LNCAP (cell line): ENCODE measurements at regions not wholly inside any gene's neighbourhood (a gene's known extent, or its start where the extent isn't known, plus 50 kb on each side); places are given as distances from the start of the nearest gene placed in this dataset.

Experiments used
- TF ChIP-seq, protein P1 (sequence below): fragments of 450-650 bp; IDR thresholded peaks from 2 replicates; pipeline ENCODE4 v1.5.1; 2017; ENCODE audit warnings: mild to moderate bottlenecking

DNA sequence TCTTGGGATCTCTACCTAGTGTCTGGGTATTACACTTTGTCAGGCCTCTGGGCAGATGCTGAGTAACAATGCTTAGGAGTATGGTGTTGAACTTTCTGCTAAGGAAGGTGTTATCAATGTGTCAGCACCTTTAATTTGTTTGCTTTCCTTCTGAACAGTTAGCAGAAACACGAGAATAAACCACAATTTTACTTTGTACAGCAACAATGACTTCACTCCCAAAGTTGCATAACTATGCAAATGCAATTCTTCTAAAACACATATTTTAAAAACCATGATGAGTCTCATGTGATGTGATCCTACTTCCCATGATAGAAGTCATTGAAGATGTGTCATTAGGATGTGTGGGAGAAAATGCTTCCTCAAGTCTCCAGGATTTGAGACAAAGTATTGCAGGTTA, 155.0 kb downstream of the POSTN start:
- TF ChIP-seq, protein P1, sequence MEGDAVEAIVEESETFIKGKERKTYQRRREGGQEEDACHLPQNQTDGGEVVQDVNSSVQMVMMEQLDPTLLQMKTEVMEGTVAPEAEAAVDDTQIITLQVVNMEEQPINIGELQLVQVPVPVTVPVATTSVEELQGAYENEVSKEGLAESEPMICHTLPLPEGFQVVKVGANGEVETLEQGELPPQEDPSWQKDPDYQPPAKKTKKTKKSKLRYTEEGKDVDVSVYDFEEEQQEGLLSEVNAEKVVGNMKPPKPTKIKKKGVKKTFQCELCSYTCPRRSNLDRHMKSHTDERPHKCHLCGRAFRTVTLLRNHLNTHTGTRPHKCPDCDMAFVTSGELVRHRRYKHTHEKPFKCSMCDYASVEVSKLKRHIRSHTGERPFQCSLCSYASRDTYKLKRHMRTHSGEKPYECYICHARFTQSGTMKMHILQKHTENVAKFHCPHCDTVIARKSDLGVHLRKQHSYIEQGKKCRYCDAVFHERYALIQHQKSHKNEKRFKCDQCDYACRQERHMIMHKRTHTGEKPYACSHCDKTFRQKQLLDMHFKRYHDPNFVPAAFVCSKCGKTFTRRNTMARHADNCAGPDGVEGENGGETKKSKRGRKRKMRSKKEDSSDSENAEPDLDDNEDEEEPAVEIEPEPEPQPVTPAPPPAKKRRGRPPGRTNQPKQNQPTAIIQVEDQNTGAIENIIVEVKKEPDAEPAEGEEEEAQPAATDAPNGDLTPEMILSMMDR: no peak

DNA sequence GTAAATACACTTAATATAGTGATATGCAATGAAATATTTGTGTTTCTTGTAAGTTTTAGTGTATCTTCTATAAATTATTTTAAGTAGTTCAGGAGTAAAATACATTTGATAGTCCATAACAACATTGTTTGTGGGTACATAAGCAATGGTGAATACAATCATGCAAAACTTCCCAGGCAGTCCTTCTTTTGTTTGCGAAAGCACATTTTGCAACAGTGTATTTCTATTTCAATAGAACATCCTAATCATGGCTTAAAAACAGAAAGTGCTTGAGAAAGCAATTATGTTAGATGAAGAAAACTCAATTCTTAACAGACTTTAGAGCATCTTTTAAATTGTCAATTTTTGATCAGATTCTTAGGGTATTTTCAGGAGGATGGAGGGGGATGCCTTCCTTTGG, 155.6 kb downstream of the POSTN start:
- TF ChIP-seq, protein P1: no peak

- TF ChIP-seq, protein P1: no peak
These were observed 162.7 kb downstream of the POSTN start for GRCh38 chr13:37435881-37436280.

GRCh38 chr13:37433086-37433485, 165.5 kb downstream of the POSTN start:
- TF ChIP-seq, protein P1: no peak

DNA sequence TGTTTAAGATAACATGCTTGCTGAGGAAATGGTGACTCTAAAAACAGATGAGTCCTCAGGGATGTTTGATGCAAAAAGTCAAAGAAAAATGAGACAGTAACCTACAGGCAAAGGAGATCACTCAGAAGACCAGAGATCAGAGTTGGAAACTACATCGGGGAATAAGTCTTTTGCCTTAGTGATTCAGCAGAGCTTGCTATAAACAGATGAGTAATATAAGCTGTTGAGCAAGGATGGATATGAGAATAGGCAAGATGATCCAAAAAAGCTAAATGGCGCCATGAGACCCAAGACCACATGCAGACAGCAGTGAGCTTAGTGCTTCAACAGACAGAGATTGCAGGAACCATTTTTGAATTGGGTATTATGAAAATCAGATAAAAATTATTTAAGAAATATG, 168.6 kb downstream of the POSTN start:
- TF ChIP-seq, protein P1: no peak

- TF ChIP-seq, protein P1: no peak
These were observed 170.6 kb downstream of the POSTN start for GRCh38 chr13:37427843-37428494.

GRCh38 chr13:37418490-37418889, 180.1 kb downstream of the POSTN start:
- TF ChIP-seq, protein P1: no peak

DNA sequence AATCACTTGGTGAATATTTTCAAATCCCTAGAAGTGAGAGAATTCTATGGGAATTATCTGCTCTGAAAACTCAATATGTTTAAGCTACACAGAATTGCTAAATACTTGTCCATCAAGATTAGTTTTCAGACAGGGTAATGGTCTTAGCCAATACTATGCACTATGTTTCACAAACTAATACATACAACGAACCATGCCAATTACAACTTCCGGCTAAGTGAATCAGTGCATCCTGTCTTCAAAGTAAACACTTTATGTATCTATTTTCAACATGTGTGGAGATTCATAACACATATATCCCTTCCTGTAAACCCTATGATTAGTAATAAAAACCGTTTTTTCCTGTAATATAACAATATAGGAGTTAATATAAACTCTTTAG, 181.5 kb downstream of the POSTN start:
- TF ChIP-seq, protein P1: no peak
